Epithelial cell of proximal tubule (primary cell): ENCODE measurements at regions not wholly inside any gene's neighbourhood (a gene's known extent, or its start where the extent isn't known, plus 50 kb on each side); places are given as distances from the start of the nearest gene placed in this dataset.

Experiments
- DNase-seq: peaks from one replicate; pipeline ENCODE4 v3.0.0-alpha.2; 2011; ENCODE audit warnings: low read depth
- H3K4me3 ChIP-seq: 2 replicates; pipeline ENCODE4 v1.5.1; 2011; ENCODE audit warnings: low read depth, mild to moderate bottlenecking, low read length
- TF ChIP-seq, protein P1 (sequence below): conservative IDR thresholded peaks from 2 replicates; pipeline ENCODE4 v1.5.1; 2012; ENCODE audit warnings: low read depth, mild to moderate bottlenecking, low read length

GRCh38 chr22:47933226-47933625 lies 1170.8 kb downstream of the TBC1D22A start:
- no peak for DNase-seq
- no peak overlapping the region for H3K4me3 ChIP-seq
- TF ChIP-seq, protein P1, sequence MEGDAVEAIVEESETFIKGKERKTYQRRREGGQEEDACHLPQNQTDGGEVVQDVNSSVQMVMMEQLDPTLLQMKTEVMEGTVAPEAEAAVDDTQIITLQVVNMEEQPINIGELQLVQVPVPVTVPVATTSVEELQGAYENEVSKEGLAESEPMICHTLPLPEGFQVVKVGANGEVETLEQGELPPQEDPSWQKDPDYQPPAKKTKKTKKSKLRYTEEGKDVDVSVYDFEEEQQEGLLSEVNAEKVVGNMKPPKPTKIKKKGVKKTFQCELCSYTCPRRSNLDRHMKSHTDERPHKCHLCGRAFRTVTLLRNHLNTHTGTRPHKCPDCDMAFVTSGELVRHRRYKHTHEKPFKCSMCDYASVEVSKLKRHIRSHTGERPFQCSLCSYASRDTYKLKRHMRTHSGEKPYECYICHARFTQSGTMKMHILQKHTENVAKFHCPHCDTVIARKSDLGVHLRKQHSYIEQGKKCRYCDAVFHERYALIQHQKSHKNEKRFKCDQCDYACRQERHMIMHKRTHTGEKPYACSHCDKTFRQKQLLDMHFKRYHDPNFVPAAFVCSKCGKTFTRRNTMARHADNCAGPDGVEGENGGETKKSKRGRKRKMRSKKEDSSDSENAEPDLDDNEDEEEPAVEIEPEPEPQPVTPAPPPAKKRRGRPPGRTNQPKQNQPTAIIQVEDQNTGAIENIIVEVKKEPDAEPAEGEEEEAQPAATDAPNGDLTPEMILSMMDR: no peak

DNA sequence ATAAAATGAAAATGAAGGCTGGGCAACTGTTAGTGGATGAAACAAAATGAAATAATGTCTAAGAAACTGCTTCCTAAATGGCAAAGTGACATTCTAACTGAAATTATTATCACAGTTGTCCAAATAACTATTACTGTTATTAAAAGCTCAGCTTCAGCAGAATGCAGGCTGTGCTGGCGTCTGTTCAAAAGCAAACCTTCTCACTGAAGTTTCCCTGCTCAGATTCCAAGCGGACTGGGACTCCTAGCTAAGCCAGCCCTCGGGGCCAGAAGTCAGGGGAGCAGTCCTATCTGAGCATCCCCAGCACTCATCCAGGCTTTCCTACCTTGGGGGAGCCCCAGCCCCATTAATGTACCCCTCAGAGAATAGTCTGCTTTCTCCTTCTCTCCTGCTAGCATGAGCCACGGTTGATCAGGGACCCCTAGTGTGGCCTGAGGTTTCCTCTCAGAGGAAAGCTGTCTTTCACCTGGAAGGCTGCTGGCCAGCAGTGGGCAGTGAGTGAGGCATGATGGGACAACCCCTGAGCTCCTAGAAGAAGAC lies 1167.3 kb downstream of the TBC1D22A start:
- DNase-seq: no peak
- TF ChIP-seq, protein P1: no peak
- H3K4me3 ChIP-seq: no peak overlapping the region

DNA sequence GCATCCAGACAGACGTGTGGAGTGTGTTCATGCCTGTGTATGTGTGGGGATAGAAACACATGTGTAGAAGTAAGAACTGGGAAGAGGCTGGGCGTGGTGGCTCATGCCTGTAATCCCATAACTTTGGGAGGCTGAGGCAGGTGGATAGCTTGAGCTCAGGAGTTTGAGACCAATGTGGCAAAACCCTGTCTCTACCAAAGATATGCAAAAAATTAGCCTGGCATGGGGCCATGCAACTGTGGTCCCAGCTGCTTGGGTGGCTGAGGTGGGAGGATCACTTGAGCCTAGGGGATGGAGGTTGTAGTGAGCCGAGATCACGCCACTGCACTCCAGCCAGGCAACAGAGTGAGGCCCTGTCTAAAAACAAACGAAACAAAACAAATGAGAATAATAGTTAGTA lies 1166.6 kb downstream of the TBC1D22A start:
- TF ChIP-seq, protein P1: no peak
- DNase-seq: no peak
- no peak overlapping the region for H3K4me3 ChIP-seq

- TF ChIP-seq, protein P1: no peak
- no peak for DNase-seq
These were observed 1166.2 kb downstream of the TBC1D22A start for GRCh38 chr22:47928631-47929030.

DNA sequence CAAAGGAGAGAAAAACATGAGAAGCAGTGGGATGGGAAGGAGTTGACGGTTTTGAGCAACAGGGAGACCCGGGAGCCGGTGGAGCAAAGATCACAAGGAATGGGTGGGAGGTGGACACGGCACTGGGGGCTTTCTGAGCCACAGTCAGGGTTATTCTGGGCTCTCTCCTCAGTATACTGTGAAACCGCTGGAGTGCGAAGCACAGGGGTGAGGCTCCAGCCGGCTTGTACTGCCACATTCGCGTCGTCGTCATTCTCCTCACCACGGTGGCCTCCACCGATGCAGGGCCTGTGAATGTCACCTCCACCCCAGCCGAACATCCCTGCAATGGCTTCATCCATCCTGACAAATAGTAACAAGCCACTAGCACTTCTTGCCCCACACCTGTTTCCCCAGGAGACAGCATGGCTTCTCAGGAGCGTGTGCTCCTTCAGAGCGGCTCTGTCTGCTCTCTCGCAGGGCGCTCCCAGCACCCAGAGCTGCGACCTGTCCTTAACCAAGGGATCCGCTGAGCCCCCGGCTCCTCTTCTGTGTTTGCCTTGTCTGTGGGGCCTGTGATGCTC lies 1165.3 kb downstream of the TBC1D22A start:
- H3K4me3 ChIP-seq: no peak overlapping the region
- no peak for DNase-seq
- TF ChIP-seq, protein P1: no peak

More at GRCh38 chr22:47928631-47929030, 1166.2 kb downstream of the TBC1D22A start:
- no peak overlapping the region for H3K4me3 ChIP-seq

DNA sequence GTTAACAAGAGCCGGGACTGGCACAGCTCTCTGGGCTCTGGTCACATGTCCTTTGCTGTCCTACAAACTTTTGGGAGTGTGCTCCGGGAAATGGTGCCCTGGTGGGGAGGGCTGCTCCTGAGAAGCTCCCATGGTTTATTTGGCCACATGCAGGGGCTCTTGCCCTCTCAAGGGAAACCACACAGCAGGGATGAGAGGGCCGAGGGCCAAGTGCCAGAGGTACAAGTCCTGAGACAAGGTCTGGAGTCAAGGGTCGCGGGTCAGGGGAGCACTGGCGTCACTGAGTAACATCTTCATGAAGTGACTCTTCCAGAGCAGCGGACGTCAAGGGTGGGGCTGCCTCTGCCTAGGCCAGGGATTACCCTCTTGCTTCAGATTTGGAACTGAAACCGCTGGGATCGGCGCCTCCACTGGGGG lies 1160.6 kb downstream of the TBC1D22A start:
- TF ChIP-seq, protein P1: no peak
- no peak overlapping the region for H3K4me3 ChIP-seq
- DNase-seq: no peak

- TF ChIP-seq, protein P1: no peak
- DNase-seq: no peak
These were observed 1159.5 kb downstream of the TBC1D22A start for GRCh38 chr22:47921906-47922305.

More at GRCh38 chr22:47921906-47922305, 1159.5 kb downstream of the TBC1D22A start:
- no peak overlapping the region for H3K4me3 ChIP-seq
